ENCODE measurements at regions not wholly inside any gene's neighbourhood (a gene's known extent, or its start where the extent isn't known, plus 50 kb on each side); places are given as distances from the start of the nearest gene placed in this dataset.

DNA sequence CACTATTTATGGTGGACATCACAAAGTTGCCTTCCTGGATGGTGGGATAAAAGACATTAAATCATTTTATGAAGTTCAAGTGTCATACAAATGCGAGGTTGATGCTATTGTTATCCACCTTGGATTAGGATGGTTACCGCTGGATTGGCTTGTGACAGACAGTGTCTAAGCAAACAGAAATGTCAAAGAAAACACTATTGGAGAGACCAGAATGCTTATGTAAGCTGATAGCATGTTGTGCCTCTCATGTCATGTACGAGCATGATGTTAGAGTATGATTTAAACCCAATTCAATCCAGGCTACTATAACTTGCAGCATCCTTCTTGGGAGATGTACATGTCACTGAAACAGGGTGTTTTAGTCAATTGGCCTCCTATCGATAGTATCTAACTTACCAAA lies 178.8 kb upstream of the C9orf72 start:
- DNase-seq, result no peak

DNA sequence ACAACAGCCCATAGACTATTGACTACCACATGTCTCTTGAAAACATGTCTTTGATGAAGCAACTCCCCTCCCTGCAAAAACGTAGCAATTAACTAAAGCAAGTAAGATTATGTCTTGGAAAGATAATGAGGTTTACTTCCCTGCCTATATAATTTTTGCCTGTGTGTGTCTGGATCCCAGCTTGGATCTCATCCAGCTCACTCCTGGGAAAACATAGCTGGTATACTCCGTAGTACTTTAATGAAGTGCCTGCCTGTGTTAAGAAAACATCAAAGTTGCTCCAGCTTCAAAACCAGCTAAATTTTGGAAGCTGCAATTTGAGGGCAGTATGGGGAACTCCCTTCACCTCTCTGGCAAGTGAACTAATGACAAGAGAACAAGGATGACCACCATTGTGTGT lies 182.6 kb upstream of the C9orf72 start:
- DNase-seq, result no peak

DNA sequence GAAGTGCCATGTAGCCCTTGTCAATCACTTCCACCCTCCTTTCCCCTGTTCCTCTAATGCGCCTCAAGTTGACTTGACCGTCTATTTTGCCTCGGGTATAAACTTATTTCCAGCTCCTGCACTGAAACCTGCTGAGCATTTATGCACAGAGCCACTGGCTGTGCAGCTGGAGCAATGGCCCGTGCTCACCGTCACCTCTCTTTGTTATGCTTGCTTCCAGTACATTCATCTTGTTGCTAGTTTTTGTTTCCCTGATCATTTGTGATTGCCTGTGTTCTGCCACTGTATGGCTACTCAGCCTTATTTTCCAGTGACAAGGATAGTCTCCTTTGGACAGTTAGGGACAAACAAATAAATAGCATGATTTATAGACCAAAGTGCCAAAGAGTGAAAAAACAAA lies 183.1 kb upstream of the C9orf72 start:
- DNase-seq, result no peak

DNA sequence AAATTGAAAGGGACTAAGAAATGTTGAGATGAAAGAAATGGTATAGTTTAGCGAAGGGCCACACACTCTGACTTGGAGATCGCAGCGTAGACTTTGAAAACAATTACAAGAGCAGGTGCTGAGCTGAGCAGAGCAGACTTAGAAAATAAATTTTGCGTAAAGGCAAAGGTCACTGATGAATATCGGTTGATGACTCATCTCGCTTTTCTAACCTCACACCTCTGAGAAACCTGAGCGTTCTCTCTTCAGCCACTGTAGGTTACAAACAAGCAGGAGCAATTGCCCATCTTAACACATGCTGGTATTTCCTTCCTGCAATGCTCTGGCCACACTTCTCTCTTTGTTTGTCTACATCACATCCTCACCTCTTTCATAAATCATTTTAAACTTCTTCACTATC lies 190.6 kb upstream of the C9orf72 start:
- DNase-seq, result peak in 1 of 5 experiments; percentile 29

DNA sequence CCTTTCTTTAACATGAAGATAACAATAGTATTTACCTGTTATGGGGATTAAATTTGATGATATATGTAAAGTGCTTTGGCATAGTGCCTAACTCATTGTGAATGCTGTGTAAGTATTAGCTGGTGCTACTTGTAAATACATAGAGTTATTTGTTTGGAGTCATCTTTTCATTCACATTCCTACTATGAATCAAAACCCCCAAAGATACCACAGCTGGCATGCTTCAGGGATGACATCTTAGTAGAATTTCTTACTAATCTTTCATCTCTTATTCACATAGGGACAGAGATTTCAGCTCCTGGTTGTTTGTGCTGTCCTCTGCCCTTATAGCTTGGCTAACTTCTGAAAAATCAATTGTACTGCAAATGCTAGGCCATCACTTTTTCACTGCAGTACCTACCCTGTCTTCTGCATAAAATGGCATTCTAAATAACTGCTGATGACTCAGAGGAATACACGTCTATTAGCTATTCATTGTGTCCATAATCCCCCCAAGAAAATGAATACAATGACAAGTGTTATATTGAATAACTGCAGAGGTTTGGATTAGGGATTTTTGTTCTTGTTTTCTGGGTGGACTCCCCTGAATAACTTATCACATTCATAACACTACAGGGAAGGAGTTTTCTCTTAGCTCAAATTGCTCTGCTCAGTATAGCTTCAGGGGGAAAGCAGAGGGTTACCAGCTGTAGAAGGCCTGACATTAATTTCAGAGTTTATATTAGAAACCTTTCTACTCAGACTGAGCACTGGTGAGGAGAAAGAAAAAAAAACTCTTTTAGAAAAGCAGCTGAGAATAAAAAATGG lies 192.2 kb upstream of the C9orf72 start:
- DNase-seq, result peak in 1 of 5 experiments; percentile 47

DNA sequence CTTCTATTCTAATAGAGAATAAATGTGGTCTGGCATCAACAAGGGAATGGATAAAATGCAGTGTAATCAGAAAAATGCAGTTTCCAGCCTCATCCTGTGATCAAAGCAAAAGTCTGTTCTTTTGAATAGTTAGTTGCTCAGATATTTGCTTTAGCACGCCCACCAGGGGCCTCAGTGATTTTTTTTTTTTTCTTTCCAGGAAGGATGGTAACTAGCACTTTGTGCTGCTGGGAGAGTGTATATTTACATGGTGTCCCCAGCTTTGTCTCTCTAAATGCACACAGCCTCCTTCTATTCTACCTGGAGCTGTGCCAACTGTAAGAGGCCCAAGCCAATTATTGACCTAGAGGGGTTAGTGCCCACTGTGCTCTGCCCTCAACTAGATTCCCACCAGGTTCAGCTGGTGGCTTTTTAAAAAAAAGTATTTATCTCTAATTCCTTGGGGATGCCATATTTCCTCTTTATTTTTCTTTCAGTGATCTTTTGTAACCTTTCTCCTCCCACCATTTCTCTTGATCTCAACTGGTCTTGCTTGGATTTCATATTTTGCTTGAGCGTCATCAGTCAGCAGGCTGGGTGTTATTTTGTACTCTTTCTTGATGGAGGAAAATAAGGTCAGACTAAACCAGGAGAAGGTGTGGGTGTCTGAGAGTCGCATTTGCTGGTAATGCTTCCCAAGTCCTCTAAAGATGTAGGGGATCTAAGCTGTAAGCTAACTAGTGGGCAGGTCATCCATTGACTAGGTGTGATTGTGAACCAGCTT lies 193.0 kb upstream of the C9orf72 start:
- DNase-seq, result no peak

DNA sequence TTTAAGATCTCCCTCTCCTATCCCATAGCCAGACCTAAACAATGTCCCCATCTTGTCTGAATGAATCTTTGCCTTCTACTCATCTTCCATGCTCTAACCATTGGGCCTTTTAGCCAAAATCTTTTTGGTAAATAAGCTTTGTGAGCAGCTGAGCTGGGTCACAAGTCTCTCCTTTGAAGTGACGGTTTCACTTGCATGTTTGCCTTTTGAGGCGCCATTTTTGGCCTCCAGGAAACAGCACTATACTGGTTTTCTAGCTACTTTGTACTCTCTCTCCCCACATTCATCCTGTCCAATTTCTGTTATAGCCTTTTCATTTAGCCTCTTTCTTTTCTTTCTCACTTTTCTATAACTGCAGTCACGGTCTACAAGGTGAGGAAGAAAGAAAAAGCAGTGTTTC lies 195.5 kb upstream of the C9orf72 start:
- no peak for DNase-seq

DNA sequence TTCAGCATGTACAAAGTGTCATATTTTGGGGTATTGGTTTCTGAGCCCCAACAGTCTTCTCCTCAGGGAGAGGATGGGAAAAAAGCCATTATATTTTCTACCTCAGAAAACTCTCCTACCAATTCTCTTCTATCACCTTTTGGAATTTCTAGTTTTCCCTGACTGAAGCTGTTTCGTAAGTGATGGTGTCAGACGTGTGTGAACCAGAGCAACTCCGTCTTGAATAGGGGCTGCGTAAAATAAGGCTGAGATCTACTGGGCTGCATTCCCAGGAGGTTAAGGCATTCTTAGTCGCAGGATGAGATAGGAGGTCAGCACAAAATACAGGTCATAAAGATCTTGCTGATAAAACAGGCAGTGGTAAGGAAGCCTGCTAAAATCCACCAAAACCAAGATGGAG lies 197.3 kb upstream of the C9orf72 start:
- DNase-seq, result no peak

DNA sequence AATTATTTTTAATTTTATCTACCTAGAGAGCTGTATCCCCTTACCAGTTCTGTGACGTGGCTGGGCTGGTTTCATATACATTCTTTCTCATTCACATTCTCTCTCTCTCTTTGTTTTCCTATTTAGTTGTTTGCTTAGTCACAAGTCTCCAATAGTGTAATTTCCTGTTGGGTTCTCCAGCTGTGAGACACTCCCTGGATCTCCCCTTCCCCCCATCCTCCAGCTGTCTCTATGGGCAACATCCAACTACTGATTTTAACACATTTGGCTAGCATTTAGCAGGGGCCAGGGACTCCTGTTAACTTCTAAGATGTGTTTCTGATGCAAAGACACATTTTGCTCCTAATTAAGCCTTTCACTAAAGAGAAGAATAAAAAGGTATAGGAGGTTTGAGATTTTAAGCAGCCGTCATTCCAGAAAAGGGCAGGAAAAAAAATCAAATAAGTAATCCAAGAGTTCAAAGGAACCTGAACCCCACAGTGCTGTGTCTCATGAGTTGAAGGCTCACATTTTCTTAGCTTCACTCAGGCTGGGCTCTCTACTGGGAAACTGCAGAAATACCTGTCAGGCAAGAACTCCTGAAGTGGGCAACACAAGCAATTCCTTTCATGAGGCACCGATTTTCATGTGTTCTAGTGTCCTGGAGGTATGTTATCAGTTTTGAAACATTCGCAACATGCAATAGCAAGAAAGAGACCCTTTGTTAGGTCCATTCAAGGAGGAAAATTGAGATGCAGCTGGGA lies 198.7 kb upstream of the C9orf72 start:
- DNase-seq, result no peak

DNA sequence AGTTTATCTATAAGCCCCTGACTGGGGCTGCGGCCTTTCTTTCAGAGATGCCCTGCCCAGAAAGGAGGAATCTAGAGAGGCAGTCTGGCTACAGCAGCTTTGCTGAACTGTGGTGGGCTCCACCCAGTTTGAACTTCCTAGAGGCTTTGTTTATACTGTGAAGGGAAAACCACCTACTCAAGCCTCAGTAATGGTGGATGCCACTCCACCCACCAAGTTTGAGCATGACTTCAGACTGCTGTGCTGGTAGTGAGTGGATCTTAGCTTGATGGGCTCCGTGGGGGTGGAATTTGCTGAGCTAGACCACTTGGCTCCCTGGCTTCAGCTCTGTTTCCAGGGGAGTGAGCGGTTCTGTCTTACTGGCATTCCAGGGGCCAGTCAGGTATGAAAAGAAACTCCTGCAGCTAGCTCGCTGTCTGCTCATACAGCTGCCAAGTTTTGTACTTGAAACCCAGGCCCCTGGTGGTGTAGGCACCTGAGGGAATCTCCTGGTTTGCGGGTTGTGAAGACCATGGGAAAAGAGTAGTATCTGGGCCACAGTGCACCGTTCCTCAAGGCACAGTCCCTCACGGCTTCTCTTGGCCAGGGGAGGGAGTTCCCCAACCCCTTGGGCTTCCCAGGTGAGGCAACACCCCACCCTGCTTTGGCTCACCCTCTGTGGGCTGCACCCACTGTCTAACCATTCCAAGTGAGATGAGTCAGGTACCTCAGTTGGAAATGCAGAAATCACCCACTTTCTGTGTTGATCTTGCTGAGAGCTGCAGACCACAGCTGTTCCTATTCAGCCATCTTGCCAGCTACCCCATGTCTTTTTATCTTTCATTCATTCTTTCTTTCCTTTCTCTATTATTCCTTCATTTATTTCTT lies 211.8 kb upstream of the C9orf72 start:
- peak in 1 of 5 experiments; percentile 78 for DNase-seq

DNA sequence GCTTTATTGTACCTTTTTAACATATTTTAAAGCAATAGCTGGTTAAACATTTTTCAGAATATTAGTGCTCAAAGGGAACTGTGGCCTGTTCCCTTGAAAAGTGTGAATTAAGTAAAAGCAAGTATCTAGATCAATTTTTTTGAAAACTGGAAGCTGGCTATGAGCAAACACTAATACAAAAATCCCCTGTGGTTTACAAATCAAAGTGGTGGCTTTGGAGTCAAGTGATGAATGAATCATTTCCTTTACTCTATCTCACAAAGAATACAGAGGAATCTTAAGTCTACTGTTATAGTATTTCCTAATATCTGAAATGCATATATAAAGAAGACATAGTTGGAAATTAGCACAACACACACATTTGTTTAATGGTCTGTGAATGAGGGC lies 212.4 kb upstream of the C9orf72 start:
- DNase-seq, result peak in 1 of 5 experiments; percentile 72

DNA sequence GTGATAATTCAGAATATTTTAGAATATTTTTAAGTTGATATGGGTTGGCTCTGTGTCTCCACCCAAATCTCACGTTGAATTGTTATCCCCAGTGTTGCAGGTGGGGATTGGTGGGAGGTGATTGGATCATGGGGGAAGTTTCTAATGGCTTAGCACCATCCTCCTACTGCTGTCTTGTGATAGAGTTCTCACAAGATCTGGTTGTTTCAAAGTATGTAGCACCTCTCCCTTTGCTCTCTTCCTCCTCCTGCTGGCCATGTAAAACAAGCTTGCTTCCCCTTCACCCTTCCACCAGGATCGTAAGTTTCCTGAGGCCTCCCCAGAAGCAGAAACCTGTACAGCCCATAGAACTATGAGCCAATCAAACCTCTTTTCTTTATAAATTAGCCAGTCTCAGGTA lies 214.6 kb upstream of the C9orf72 start:
- DNase-seq, result no peak

DNA sequence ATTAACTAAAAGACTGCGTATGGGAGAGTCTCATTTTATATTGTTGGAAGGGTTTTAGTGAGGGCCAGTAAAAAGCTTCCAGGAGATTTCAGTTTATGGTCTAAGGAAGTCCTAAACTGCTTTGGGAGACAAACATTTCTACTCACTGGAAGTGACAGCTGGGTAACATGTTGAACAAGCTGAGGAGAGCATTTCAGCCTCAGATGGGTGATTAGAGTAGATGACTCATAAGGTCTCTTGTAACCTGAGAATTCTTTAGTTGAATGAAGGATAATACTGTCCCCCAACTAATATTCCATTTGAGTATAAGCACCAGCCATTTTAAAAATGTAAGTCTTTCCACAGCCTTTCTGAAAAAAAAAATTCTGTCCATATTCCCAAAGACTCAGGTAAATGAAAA lies 218.0 kb upstream of the C9orf72 start:
- no peak for DNase-seq

DNA sequence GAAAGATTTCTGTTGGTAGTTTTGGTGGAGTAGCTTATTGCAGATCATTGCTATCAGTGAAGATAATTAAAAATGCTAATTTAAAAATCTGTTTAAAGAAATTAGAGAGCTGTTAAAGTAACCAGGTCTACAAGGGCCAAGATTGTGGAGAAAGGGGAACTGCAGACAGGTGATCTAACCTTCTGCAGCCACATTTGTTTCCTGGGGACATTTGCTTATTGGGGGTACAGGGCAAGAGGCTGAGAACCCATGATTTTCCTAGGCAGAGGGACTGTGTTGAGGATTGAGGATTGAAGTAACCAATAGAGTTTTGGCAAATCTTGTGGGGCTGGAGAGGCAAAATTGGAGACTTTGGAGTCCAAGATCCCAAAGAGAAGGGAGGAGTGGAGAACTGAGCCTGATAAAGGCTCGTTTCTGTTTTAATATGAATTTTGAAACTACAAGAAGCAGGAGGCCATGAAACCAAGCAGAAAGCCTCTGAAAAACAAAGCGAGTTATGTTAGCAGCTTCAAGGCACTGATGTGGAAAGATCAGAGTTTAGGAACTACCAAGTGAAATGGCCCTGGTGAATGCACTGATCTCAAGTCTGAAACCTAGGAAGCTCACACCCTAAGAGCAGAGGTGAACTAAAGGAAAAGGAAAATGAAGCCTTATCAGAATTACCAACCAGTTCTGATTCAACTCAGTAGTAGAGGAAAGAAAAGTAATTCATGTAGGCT lies 219.8 kb upstream of the C9orf72 start:
- DNase-seq, result no peak

DNA sequence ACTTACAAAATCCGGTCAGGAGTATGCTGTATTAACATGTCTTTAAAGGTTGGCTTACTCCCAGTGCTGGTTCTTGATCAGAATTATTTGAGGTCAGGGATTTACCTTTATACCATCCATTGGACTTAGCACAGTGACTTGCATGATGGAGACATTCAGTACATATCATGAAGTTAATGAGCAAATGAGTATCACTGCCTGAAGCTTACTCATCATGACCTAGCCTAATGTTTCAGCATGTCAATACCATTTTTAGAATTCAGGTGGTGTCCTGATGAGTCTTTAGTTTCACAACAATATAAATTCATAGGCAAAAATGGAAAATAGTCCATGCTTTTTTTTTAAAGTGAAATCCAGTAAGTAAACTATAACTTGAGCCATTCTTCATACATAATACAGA lies 226.0 kb upstream of the C9orf72 start:
- DNase-seq, result no peak

DNA sequence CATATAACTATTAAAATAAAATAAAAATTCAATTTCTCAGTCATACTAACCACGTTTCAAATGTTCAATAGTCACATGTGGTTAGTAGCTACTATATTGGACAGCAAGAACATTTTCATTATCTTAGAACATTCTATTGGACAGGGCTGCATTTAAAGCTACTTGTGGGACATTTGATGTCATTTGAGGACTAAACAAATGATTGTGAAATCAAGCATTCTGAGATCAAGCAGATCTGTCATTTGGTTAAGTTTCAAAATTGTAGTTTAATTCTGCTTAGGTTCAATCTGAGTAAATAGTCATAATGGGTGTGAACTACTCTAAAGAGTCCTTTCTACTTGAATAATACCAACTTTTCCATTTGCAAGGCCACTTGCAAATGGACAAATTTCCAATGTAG lies 226.9 kb upstream of the C9orf72 start:
- peak in 1 of 5 experiments; percentile 52 for DNase-seq

DNA sequence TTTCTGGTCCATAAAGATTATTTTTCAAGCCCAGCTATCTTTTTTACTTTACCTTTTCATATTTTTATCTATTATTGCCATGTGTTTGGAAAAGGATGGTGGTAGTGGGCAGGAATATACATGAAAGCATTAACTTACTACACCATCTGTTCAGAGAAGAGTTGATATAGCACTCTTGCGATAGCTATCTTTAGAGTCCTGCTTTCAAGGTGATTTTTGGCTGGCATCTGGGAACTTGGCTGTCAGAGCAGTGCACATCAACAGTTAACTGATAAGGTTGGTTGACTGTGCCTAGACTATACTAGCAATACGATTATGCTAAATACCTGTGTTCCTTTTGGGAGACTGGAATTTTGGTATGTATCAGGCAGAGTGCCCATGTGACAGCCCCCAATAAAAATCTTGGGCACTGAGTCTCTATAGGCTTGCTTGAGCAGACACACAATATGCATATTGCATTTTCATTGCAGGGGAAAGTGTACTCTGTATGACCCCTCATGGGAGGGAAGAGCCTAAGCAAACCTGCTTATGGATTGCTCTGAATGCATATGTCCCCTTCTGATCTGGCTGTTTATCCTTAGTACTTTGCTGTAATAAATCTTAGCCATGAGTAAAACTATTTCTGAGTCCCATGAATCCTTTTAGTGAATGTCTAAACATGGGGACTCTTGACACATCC lies 227.6 kb upstream of the C9orf72 start:
- DNase-seq, result no peak

DNA sequence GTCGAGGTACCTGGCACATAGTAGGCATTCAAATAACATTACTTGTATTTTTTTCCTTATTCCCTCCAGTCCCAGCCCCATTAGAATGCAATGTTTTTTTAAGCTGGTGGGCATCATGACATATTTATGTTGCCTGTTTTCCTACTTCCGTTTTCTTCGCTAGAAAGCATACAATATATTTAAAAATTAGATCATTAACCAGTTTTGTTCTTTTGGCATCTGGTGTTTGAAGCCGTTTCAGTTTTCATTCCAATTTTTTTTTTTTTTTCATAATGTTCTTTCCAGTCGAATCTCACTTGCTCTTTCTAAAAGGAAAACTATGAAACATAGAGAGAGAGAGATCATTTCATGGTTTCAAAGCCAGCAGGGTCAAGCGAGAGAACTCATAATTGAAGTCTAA lies 228.3 kb upstream of the C9orf72 start:
- no peak for DNase-seq

DNA sequence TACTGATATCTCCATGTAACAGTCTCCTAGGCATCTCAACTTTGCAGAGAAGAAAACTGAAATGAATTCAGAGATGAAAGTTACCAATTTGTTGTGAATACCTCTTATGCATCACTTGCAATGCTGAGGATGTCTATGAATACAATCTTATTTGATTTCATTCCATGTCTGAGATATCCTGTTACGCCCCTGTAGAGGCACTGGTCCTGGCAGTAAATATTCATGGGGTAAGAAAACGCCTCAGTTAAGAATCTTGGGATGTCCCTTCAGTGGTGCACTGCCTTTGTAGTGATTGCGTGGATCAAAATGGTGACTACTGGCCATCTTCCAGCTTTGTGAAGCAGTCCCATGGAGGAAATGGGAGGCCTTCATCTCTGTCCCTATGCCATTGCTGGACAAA lies 229.1 kb upstream of the C9orf72 start:
- DNase-seq, result no peak

DNA sequence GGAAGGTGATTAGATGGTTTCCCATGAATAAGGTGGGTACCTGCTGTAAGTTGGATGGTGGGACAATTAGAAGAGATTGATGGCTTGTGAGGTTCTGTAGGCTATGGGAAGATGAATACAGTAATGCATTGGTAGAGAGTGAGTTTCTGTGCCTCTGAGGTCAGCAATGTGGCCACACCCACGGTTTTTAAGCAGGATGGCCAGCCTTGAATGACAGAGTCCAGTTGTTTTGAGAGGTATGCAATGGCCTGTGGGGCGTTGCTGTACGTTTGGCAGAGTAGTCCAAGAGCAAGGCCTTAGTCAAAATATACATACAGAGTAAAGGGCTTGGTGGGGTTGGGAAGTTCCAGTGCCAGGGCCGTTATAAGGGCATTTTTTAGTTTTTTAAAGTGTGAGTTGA lies 235.6 kb upstream of the C9orf72 start:
- DNase-seq, result no peak

DNA sequence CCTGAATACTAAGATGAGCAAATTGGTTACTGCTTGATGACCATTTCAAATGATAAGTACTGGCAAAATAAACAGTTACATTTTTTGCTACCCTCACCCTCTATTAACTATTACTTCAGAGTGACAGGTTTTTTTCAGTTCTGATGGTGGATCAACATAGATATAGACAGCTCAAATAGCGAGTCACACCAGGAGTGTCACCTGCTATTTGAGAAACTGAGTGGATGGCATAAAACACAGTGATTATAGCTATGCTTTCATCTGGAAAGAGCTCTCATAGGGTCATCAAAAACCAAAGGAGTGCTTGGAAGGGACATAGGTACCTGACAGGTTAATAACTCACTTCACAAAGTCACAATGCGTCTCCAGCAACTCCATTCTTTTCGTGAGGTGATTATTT lies 244.5 kb upstream of the C9orf72 start:
- no peak for DNase-seq

All from T-helper 2 cell (primary cell).